Upper lobe of left lung (tissue), 6 donors: ENCODE measurements at regions not wholly inside any gene's neighbourhood (a gene's known extent, or its start where the extent isn't known, plus 50 kb on each side); places are given as distances from the start of the nearest gene placed in this dataset.
A peak's percentile ranks its signal among the peaks of the same experiment; 100 is the strongest.

Experiments used
- ATAC-seq, 2 donors: fragments of 200-7000 bp; cut with Tn5 transposase; one replicate each; pipeline ENCODE4 v1.9.1; 2022; ENCODE audit warnings: mild to moderate bottlenecking in 2 of 2, moderate library complexity in 2 of 2; ENCODE audit not compliant: low FRiP score in 2 of 2
- DNase-seq, 2 donors: peaks; one replicate each; pipeline ENCODE4 v3.0.0-alpha.2; 2019 to 2020
- H3K27ac ChIP-seq, 4 donors: fragments of 200-600 bp; sonication (generic); one replicate each; pipeline ENCODE4 v1.5.1; 2016 to 2019
- H3K27me3 ChIP-seq, 4 donors: fragments of 200-600 bp; sonication (generic); one replicate each; pipeline ENCODE4 v1.5.1; 2017 to 2019
- H3K36me3 ChIP-seq, 4 donors: fragments of 200-600 bp; sonication (generic); one replicate each; pipeline ENCODE4 v1.5.1; 2016 to 2019
- H3K4me1 ChIP-seq, 4 donors: fragments of 200-600 bp; sonication (generic); one replicate each; pipeline ENCODE4 v1.5.1; 2018 to 2019
- H3K4me3 ChIP-seq, 4 donors: fragments of 200-600 bp; sonication (generic); one replicate each; pipeline ENCODE4 v1.5.1; 2017 to 2019; ENCODE audit warnings: mild to moderate bottlenecking in 2 of 4, moderate library complexity in 1 of 4
- H3K9me3 ChIP-seq, 4 donors: fragments of 200-600 bp; sonication (generic); one replicate each; pipeline ENCODE4 v1.5.1; 2018 to 2019
- CTCF ChIP-seq, 6 experiments: fragments of 450-650 bp in 4 of 6; fragments of 200-600 bp in 2 of 6; sonication (generic) in 2 of 6; IDR thresholded peaks; one replicate each; pipeline ENCODE4 v1.5.1; 2016 to 2019; ENCODE audit warnings: antibody characterized with exemption in 6 of 6
- EP300 ChIP-seq, 4 donors: sonication (generic); formaldehyde crosslinking; IDR thresholded peaks; one replicate each; pipeline ENCODE4 v1.5.1; 2017; ENCODE audit warnings: antibody characterized with exemption in 4 of 4, control low read depth in 2 of 4
- POLR2A ChIP-seq, 4 donors: fragments of 450-650 bp; IDR thresholded peaks; one replicate each; pipeline ENCODE4 v1.5.1; 2016 to 2017; ENCODE audit warnings: antibody characterized with exemption in 4 of 4, mild to moderate bottlenecking in 2 of 4
- POLR2AphosphoS5 ChIP-seq, 2 donors: sonication (generic); formaldehyde crosslinking; IDR thresholded peaks; one replicate each; pipeline ENCODE4 v1.5.1; 2017; ENCODE audit warnings: antibody characterized with exemption in 2 of 2
- WGBS, 2 donors: methylation state at CpG; one replicate each; pipeline ENCODE4 v1.1.5; 2017 to 2018; 5-methylcytosine and 5-hydroxymethylcytosine counted together
- donor health status: DM: no; HTN: no; CAD: no; lungs with moderate emphysema.
- donor health status: DM: no; HTN: yes; CAD: no; lungs with severe emphysema.

- no peaks in the 10 kb centered on the region for H3K27me3 ChIP-seq
- 86 to 96% methylated on average over 2 of the region's 2 CpGs for WGBS, 2 donors
Measured at GRCh38 chr7:121450631-121451198, 54.6 kb upstream of the FAM3C start.

GRCh38 chr7:121449735-121450240, 53.7 kb upstream of the FAM3C start:
- H3K27me3 ChIP-seq = no peaks in the 10 kb centered on the region
- no peak overlapping the region for H3K27ac ChIP-seq
- H3K4me1 ChIP-seq = peaks cover 0 to 6% (median 3%) of the 10 kb centered on the region in 4 donors
- no peaks in the 10 kb centered on the region for H3K9me3 ChIP-seq
- TF ChIP-seq CTCF (IDR thresholded peaks at IDR 0.05) (no peak), POLR2AphosphoS5 (IDR thresholded peaks at IDR 0.05) (no peak), POLR2A (IDR thresholded peaks at IDR 0.05) (no peak), EP300 (IDR thresholded peaks at IDR 0.05) (no peak)
- H3K36me3 ChIP-seq = no peaks in the 10 kb centered on the region
- no peak overlapping the region for H3K4me3 ChIP-seq
- no peak for DNase-seq
- WGBS, 2 donors = 52 to 78% methylated on average over 1 of the region's 1 CpG
- no peak for ATAC-seq

More at GRCh38 chr7:121450631-121451198, 54.6 kb upstream of the FAM3C start:
- DNase-seq (no peak), ATAC-seq (no peak)
- H3K4me3 ChIP-seq = no peak overlapping the region
- no peak for TF ChIP-seq POLR2AphosphoS5 (IDR thresholded peaks at IDR 0.05)
- TF ChIP-seq CTCF (IDR thresholded peaks at IDR 0.05) = no peak
- TF ChIP-seq POLR2A (IDR thresholded peaks at IDR 0.05) = no peak
- no peak for TF ChIP-seq EP300 (IDR thresholded peaks at IDR 0.05)
- H3K36me3 ChIP-seq = no peaks in the 10 kb centered on the region
- H3K9me3 ChIP-seq = no peaks in the 10 kb centered on the region
- peaks cover 0 to 6% (median 3%) of the 10 kb centered on the region in 4 donors for H3K4me1 ChIP-seq
- H3K27ac ChIP-seq = no peak overlapping the region

GRCh38 chr7:121449329-121449728, 53.2 kb upstream of the FAM3C start:
- 69 to 82% methylated on average over 3 of the region's 3 CpGs for WGBS, 2 donors
- Histone ChIP-seq H3K9me3 (no peaks in the 10 kb centered on the region), H3K4me3 (no peak overlapping the region), H3K36me3 (no peaks in the 10 kb centered on the region), H3K4me1 (peaks cover 0 to 6% (median 3%) of the 10 kb centered on the region in 4 donors), H3K27ac (no peak overlapping the region), H3K27me3 (no peaks in the 10 kb centered on the region)
- DNase-seq = no peak
- TF ChIP-seq POLR2AphosphoS5 (IDR thresholded peaks at IDR 0.05) (no peak), POLR2A (IDR thresholded peaks at IDR 0.05) (no peak), CTCF (IDR thresholded peaks at IDR 0.05) (no peak), EP300 (IDR thresholded peaks at IDR 0.05) (no peak)
- no peak for ATAC-seq

GRCh38 chr7:121448429-121448828, 52.3 kb upstream of the FAM3C start:
- DNase-seq (no peak), ATAC-seq (no peak)
- peak overlapping the region in 2 of 4 donors; percentile 49 to 74 for H3K27ac ChIP-seq
- TF ChIP-seq CTCF (IDR thresholded peaks at IDR 0.05) (no peak), EP300 (IDR thresholded peaks at IDR 0.05) (no peak), POLR2AphosphoS5 (IDR thresholded peaks at IDR 0.05) (no peak), POLR2A (IDR thresholded peaks at IDR 0.05) (no peak)
- WGBS, 2 donors = 85 to 86% methylated on average over 11 of the region's 11 CpGs
- peaks cover 0 to 6% (median 3%) of the 10 kb centered on the region in 4 donors for H3K4me1 ChIP-seq
- H3K9me3 ChIP-seq = no peaks in the 10 kb centered on the region
- H3K27me3 ChIP-seq = no peaks in the 10 kb centered on the region
- no peak overlapping the region for H3K4me3 ChIP-seq
- H3K36me3 ChIP-seq = no peaks in the 10 kb centered on the region

- Histone ChIP-seq H3K36me3 (no peaks in the 10 kb centered on the region), H3K4me1 (peaks cover 0 to 6% (median 3%) of the 10 kb centered on the region in 4 donors), H3K27me3 (no peaks in the 10 kb centered on the region), H3K27ac (peak overlapping the region in 2 of 4 donors; percentile 49 to 74), H3K4me3 (no peak overlapping the region), H3K9me3 (no peaks in the 10 kb centered on the region)
- DNase-seq = no peak
- TF ChIP-seq POLR2A (IDR thresholded peaks at IDR 0.05) = no peak
- 35 to 53% methylated on average over 4 of the region's 4 CpGs for WGBS, 2 donors
- no peak for ATAC-seq
Measured at GRCh38 chr7:121447911-121448300, 51.8 kb upstream of the FAM3C start.
